HepG2 (cell line): ENCODE measurements at regions not wholly inside any gene's neighbourhood (a gene's known extent, or its start where the extent isn't known, plus 50 kb on each side); places are given as distances from the start of the nearest gene placed in this dataset.

Experiments
- ATAC-seq: fragments of 200-7000 bp; cut with Tn5 transposase; 3 replicates; pipeline ENCODE4 v1.9.1; 2020; ENCODE audit warnings: mild to moderate bottlenecking, moderate library complexity
- BruUV-seq: library from RNA; stranded (reverse); fragments of 400-500 nt; replicated peaks from 2 replicates; lab custom pipeline; 2021; lab: Mats Ljungman, UMichigan
- CTCF ChIA-PET: fragments of 300-600 bp; formaldehyde crosslinking; extraction: SDS; loops from one replicate; lab custom pipeline; 2021; ENCODE audit warnings: low total read pairs, inconsistent platforms, low intra/inter-chr PET ratio; lab: Yijun Ruan, JAX
- POLR2A ChIA-PET: fragments of 350-600 bp; sonication (Branson Sonifier 250); formaldehyde crosslinking; loops from one replicate; lab custom pipeline; 2020; ENCODE audit warnings: antibody characterized with exemption, inconsistent platforms; lab: Yijun Ruan, JAX
- DNase-seq: peaks from one replicate; pipeline ENCODE4 v3.0.0-alpha.2; 2015; ENCODE audit warnings: low spot score
- FAIRE-seq: peaks from 3 replicates; lab custom pipeline; 2011; peaks lifted over from hg19 to GRCh38; lab: Jason Lieb, UNC
- H2AFZ ChIP-seq: one replicate; pipeline ENCODE4 v1.6.1; 2011; ENCODE audit warnings: low read length, inconsistent platforms
- H3K27ac ChIP-seq: fragments of 300-600 bp; 3 replicates; pipeline ENCODE4 v1.8.0; 2011; ENCODE audit warnings: mixed run types, mild to moderate bottlenecking, mixed read lengths, low read length, inconsistent platforms; ENCODE audit not compliant: insufficient read depth; ENCODE audit errors: extremely low read length
- H3K27me3 ChIP-seq, 2 experiments: fragments of 200-600 bp in 1 of 2; 2 replicates in 1 of 2; 3 replicates in 1 of 2; pipeline versions ENCODE4 v1.6.0 to v1.8.0; 2011; ENCODE audit warnings: low read length in 2 of 2, mild to moderate bottlenecking in 2 of 2, moderate library complexity in 2 of 2, inconsistent platforms in 1 of 2; ENCODE audit not compliant: insufficient read depth in 2 of 2, control insufficient read depth in 1 of 2
- H3K36me3 ChIP-seq, 2 experiments: fragments of 200-600 bp in 1 of 2; replicated peaks in 1 of 2; 2 replicates in 1 of 2; 3 replicates in 1 of 2; pipeline versions ENCODE4 v1.5.1 to v1.8.0; 2011; ENCODE audit warnings: low read length in 2 of 2, inconsistent platforms in 1 of 2; ENCODE audit not compliant: insufficient read depth in 2 of 2, control insufficient read depth in 1 of 2
- H3K4me1 ChIP-seq: 2 replicates; pipeline ENCODE4 v1.5.1; 2012; ENCODE audit warnings: low read length, inconsistent platforms; ENCODE audit not compliant: insufficient read depth
- H3K4me2 ChIP-seq: 2 replicates; pipeline ENCODE4 v1.6.0; 2011; ENCODE audit warnings: low read depth, low read length, inconsistent platforms
- H3K4me3 ChIP-seq, 3 experiments: fragments of 200-600 bp in 1 of 3; sonication (generic), shearing (Covaris generic) in 1 of 3; replicated peaks in 1 of 3; 2 replicates each; pipeline ENCODE4 v1.5.1; 2011 to 2016; ENCODE audit warnings: low read length in 3 of 3, inconsistent platforms in 2 of 3, low read depth in 2 of 3, mild to moderate bottlenecking in 2 of 3, control low read depth in 1 of 3, mixed read lengths in 1 of 3; ENCODE audit not compliant: insufficient read depth in 1 of 3
- H3K79me2 ChIP-seq: one replicate; pipeline ENCODE4 v1.6.1; 2011; ENCODE audit warnings: low read length, inconsistent platforms; ENCODE audit not compliant: insufficient read depth
- H3K9ac ChIP-seq: 2 replicates; pipeline ENCODE4 v1.6.0; 2011; ENCODE audit warnings: mild to moderate bottlenecking, low read depth, low read length, inconsistent platforms; ENCODE audit not compliant: insufficient read depth
- H3K9me3 ChIP-seq: 2 replicates; pipeline ENCODE4 v1.5.1; 2012; ENCODE audit warnings: mild to moderate bottlenecking, low read length
- H4K20me1 ChIP-seq: 2 replicates; pipeline ENCODE4 v1.6.0; 2011; ENCODE audit warnings: inconsistent platforms, mild to moderate bottlenecking, low read length, moderate library complexity; ENCODE audit not compliant: insufficient read depth
- ARHGAP35 ChIP-seq: sonication (generic); formaldehyde crosslinking; IDR thresholded peaks from 2 replicates; pipeline ENCODE4 v1.9.0; 2022; ENCODE audit warnings: mild to moderate bottlenecking, inconsistent platforms, moderate library complexity, missing genetic modification reagents, borderline replicate concordance
- E2F1 ChIP-seq: sonication (generic); formaldehyde crosslinking; IDR thresholded peaks from 2 replicates; pipeline ENCODE4 v1.5.0; 2020; ENCODE audit warnings: missing genetic modification reagents
- MED8 ChIP-seq: sonication (generic); formaldehyde crosslinking; IDR thresholded peaks from 2 replicates; pipeline ENCODE4 v1.8.1; 2023; ENCODE audit warnings: mild to moderate bottlenecking, missing genetic modification reagents; ENCODE audit not compliant: insufficient replicate concordance
- MEIS2 ChIP-seq: sonication (generic); formaldehyde crosslinking; IDR thresholded peaks from 2 replicates; pipeline ENCODE4 v1.9.0; 2021; ENCODE audit warnings: mild to moderate bottlenecking, missing genetic modification reagents
- MXD4 ChIP-seq: IDR thresholded peaks from 2 replicates; pipeline ENCODE4 v1.6.1; 2016; ENCODE audit warnings: mild to moderate bottlenecking, missing biosample characterization, missing genetic modification reagents
- RBM39 ChIP-seq: fragments of 200-400 bp; formaldehyde crosslinking; IDR thresholded peaks from one replicate; pipeline ENCODE4 v1.6.1; 2018; ENCODE audit warnings: antibody characterized with exemption, mild to moderate bottlenecking, low read depth, low read length; ENCODE audit not compliant: poor library complexity, severe bottlenecking
- REL ChIP-seq: sonication (generic); formaldehyde crosslinking; conservative IDR thresholded peaks from 2 replicates; pipeline ENCODE4 v1.8.0; 2022; ENCODE audit warnings: mild to moderate bottlenecking, missing genetic modification reagents, moderate library complexity
- THRA ChIP-seq: sonication (generic); formaldehyde crosslinking; IDR thresholded peaks from 2 replicates; pipeline ENCODE4 v1.4.0; 2020; ENCODE audit warnings: missing genetic modification reagents, borderline replicate concordance
- WGBS: methylation state at CpG from one replicate; pipeline ENCODE4 v1.1.6; 2017; ENCODE audit warnings: low lambda C conversion rate; 5-methylcytosine and 5-hydroxymethylcytosine counted together
- in situ Hi-C: cut with HindIII; loops from 2 replicates; pipeline ENCODE4 v1.10.0; 2017; ENCODE audit warnings: low pct_unique_long_range_greater_than_20kb; ENCODE audit not compliant: extremely low pct_ligation_motif_present
- intact Hi-C: fragments of 100-400 bp; cut with micrococcal nuclease; formaldehyde crosslinking; loops from one replicate; pipeline ENCODE4 v1.10.0; 2022; ENCODE audit not compliant: unreplicated experiment
- TF ChIP-seq, protein P1 (sequence below): IDR thresholded peaks from 2 replicates; pipeline ENCODE4 v1.6.1; 2016; ENCODE audit warnings: low read depth, missing genetic modification reagents, missing compliant biosample characterization
- TF ChIP-seq, protein P2 (sequence below): sonication (generic); formaldehyde crosslinking; IDR thresholded peaks from 2 replicates; pipeline ENCODE4 v1.5.0; 2020; ENCODE audit warnings: mild to moderate bottlenecking, missing genetic modification reagents
- TF ChIP-seq, protein P3 (sequence below): sonication (generic); formaldehyde crosslinking; IDR thresholded peaks from 2 replicates; pipeline ENCODE4 v1.4.0; 2020; ENCODE audit warnings: missing genetic modification reagents

DNA sequence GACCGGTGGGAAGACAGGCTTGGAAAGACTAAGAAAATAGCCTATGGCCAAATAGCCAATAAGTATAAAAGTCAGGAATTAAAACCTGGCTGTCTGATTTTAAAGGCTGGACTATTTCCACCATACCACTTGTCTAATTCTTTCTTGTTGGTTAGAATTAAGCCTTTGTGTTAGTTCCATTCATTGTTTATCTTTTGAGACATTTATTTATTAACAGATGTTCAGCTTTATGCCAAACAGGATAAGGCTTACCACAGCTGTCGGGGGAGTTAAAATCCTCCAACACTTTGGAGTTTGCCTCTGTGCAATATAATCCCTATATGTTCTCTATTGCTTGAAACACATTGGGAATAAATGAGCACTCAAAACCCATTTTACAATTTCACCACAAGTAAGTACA, 208.3 kb downstream of the TMEM200A start:
- intact Hi-C loops, result no loop called here
- no peak for DNase-seq
- CTCF ChIA-PET, result no interaction called here
- no peak overlapping the region for H3K27ac ChIP-seq
- no peak overlapping the region for H3K9ac ChIP-seq
- no peaks in the 10 kb centered on the region for H3K27me3 ChIP-seq
- no peak overlapping the region for H3K4me3 ChIP-seq
- in situ Hi-C loops, result no loop called here
- H2AFZ ChIP-seq, result no peak overlapping the region
- no peaks in the 10 kb centered on the region for H4K20me1 ChIP-seq
- no peaks in the 10 kb centered on the region for H3K36me3 ChIP-seq
- no TSS peak for BruUV-seq
- no peak for TF ChIP-seq MXD4 (CRISPR knock-in tag)
- TF ChIP-seq ARHGAP35 (CRISPR knock-in tag), result no peak
- no peak for TF ChIP-seq THRA (CRISPR knock-in tag)
- TF ChIP-seq, protein P1, sequence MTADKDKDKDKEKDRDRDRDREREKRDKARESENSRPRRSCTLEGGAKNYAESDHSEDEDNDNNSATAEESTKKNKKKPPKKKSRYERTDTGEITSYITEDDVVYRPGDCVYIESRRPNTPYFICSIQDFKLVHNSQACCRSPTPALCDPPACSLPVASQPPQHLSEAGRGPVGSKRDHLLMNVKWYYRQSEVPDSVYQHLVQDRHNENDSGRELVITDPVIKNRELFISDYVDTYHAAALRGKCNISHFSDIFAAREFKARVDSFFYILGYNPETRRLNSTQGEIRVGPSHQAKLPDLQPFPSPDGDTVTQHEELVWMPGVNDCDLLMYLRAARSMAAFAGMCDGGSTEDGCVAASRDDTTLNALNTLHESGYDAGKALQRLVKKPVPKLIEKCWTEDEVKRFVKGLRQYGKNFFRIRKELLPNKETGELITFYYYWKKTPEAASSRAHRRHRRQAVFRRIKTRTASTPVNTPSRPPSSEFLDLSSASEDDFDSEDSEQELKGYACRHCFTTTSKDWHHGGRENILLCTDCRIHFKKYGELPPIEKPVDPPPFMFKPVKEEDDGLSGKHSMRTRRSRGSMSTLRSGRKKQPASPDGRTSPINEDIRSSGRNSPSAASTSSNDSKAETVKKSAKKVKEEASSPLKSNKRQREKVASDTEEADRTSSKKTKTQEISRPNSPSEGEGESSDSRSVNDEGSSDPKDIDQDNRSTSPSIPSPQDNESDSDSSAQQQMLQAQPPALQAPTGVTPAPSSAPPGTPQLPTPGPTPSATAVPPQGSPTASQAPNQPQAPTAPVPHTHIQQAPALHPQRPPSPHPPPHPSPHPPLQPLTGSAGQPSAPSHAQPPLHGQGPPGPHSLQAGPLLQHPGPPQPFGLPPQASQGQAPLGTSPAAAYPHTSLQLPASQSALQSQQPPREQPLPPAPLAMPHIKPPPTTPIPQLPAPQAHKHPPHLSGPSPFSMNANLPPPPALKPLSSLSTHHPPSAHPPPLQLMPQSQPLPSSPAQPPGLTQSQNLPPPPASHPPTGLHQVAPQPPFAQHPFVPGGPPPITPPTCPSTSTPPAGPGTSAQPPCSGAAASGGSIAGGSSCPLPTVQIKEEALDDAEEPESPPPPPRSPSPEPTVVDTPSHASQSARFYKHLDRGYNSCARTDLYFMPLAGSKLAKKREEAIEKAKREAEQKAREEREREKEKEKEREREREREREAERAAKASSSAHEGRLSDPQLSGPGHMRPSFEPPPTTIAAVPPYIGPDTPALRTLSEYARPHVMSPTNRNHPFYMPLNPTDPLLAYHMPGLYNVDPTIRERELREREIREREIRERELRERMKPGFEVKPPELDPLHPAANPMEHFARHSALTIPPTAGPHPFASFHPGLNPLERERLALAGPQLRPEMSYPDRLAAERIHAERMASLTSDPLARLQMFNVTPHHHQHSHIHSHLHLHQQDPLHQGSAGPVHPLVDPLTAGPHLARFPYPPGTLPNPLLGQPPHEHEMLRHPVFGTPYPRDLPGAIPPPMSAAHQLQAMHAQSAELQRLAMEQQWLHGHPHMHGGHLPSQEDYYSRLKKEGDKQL (CRISPR knock-in tag), result no peak
- no peak for TF ChIP-seq E2F1 (CRISPR knock-in tag)
- no peak for TF ChIP-seq MEIS2 (CRISPR knock-in tag)
- TF ChIP-seq RBM39, result no peak
- TF ChIP-seq, protein P2, sequence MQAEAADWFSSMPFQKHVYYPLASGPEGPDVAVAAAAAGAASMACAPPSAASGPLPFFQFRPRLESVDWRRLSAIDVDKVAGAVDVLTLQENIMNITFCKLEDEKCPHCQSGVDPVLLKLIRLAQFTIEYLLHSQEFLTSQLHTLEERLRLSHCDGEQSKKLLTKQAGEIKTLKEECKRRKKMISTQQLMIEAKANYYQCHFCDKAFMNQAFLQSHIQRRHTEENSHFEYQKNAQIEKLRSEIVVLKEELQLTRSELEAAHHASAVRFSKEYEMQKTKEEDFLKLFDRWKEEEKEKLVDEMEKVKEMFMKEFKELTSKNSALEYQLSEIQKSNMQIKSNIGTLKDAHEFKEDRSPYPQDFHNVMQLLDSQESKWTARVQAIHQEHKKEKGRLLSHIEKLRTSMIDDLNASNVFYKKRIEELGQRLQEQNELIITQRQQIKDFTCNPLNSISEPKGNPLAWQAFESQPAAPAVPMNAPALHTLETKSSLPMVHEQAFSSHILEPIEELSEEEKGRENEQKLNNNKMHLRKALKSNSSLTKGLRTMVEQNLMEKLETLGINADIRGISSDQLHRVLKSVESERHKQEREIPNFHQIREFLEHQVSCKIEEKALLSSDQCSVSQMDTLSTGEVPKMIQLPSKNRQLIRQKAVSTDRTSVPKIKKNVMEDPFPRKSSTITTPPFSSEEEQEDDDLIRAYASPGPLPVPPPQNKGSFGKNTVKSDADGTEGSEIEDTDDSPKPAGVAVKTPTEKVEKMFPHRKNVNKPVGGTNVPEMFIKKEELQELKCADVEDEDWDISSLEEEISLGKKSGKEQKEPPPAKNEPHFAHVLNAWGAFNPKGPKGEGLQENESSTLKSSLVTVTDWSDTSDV (CRISPR knock-in tag), result no peak
- TF ChIP-seq REL (CRISPR knock-in tag), result no peak
- TF ChIP-seq MED8, result no peak
- TF ChIP-seq, protein P3, sequence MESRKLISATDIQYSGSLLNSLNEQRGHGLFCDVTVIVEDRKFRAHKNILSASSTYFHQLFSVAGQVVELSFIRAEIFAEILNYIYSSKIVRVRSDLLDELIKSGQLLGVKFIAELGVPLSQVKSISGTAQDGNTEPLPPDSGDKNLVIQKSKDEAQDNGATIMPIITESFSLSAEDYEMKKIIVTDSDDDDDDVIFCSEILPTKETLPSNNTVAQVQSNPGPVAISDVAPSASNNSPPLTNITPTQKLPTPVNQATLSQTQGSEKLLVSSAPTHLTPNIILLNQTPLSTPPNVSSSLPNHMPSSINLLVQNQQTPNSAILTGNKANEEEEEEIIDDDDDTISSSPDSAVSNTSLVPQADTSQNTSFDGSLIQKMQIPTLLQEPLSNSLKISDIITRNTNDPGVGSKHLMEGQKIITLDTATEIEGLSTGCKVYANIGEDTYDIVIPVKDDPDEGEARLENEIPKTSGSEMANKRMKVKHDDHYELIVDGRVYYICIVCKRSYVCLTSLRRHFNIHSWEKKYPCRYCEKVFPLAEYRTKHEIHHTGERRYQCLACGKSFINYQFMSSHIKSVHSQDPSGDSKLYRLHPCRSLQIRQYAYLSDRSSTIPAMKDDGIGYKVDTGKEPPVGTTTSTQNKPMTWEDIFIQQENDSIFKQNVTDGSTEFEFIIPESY (CRISPR knock-in tag), result no peak
- ATAC-seq, result no peak
- 30% methylated on average over 2 of the region's 2 CpGs for WGBS
- H3K4me1 ChIP-seq, result peaks cover 12% of the 10 kb centered on the region
- no peak overlapping the region for H3K4me2 ChIP-seq
- no peaks in the 10 kb centered on the region for H3K9me3 ChIP-seq
- no peaks in the 10 kb centered on the region for H3K79me2 ChIP-seq
- POLR2A ChIA-PET, result no interaction called here
- no peak for FAIRE-seq
